OCI-LY7 (cell line): ENCODE measurements at regions not wholly inside any gene's neighbourhood (a gene's known extent, or its start where the extent isn't known, plus 50 kb on each side); places are given as distances from the start of the nearest gene placed in this dataset.
"Not testable (repeated sequence)": the region's sequence is repeated elsewhere in the genome, so short reads cannot be mapped to it uniquely, and the experiment has no call there.

Experiments
- BruUV-seq: library from RNA; stranded (reverse); fragments of 400-500 nt; replicated peaks from 2 replicates; lab custom pipeline; 2021; lab: Mats Ljungman, UMichigan
- CTCF ChIA-PET: fragments of 300-600 bp; sonication (Branson Sonifier 250); formaldehyde crosslinking; loops from one replicate; lab custom pipeline; 2022; ENCODE audit warnings: antibody characterized with exemption; ENCODE audit not compliant: unreplicated experiment; lab: Charles Lee
- POLR2A ChIA-PET: fragments of 300-600 bp; sonication (Branson Sonifier 250); formaldehyde crosslinking; loops from one replicate; lab custom pipeline; 2022; ENCODE audit warnings: antibody characterized with exemption; lab: Charles Lee
- DNase-seq: peaks from one replicate; pipeline ENCODE4 v3.0.0-alpha.2; 2015; ENCODE audit warnings: low spot score
- H2AFZ ChIP-seq: fragments of 200-600 bp; sonication (generic), shearing (Covaris generic); 2 replicates; pipeline ENCODE4 v1.6.1; 2014; ENCODE audit warnings: mild to moderate bottlenecking, antibody characterized with exemption, low read length, moderate library complexity
- H3K27ac ChIP-seq: fragments of 200-600 bp; sonication (generic); 2 replicates; pipeline ENCODE4 v1.5.1; 2014; ENCODE audit warnings: mixed run types, low read depth, mild to moderate bottlenecking, moderate library complexity, low read length, inconsistent platforms; ENCODE audit not compliant: poor library complexity, severe bottlenecking
- H3K36me3 ChIP-seq: fragments of 200-600 bp; sonication (generic); 2 replicates; pipeline ENCODE4 v1.6.1; 2014; ENCODE audit warnings: mild to moderate bottlenecking, antibody characterized with exemption, low read length, moderate library complexity, mixed read lengths; ENCODE audit not compliant: insufficient read depth
- H3K4me1 ChIP-seq: fragments of 200-600 bp; sonication (generic); 2 replicates; pipeline ENCODE4 v1.5.1; 2014; ENCODE audit warnings: mild to moderate bottlenecking, low read length; ENCODE audit not compliant: insufficient read depth, poor library complexity, severe bottlenecking
- H3K4me2 ChIP-seq: fragments of 200-600 bp; sonication (generic); 2 replicates; pipeline ENCODE4 v1.6.1; 2014; ENCODE audit warnings: mild to moderate bottlenecking, low read length
- H3K4me3 ChIP-seq: fragments of 200-600 bp; sonication (generic); 2 replicates; pipeline ENCODE4 v1.5.1; 2014; ENCODE audit warnings: mild to moderate bottlenecking, low read depth, low read length; ENCODE audit not compliant: poor library complexity, severe bottlenecking
- H3K79me2 ChIP-seq: fragments of 200-600 bp; sonication (generic); 2 replicates; pipeline ENCODE4 v1.6.1; 2016; ENCODE audit warnings: low read depth, mild to moderate bottlenecking, low read length, moderate library complexity, mixed read lengths; ENCODE audit not compliant: insufficient read depth
- H3K9me2 ChIP-seq: fragments of 200-600 bp; sonication (generic); 2 replicates; pipeline ENCODE4 v1.6.1; 2016; ENCODE audit warnings: mild to moderate bottlenecking, low read length, mixed read lengths; ENCODE audit not compliant: insufficient read depth
- H3K9me3 ChIP-seq: fragments of 200-600 bp; sonication (generic); 2 replicates; pipeline ENCODE4 v1.6.1; 2014; ENCODE audit warnings: mild to moderate bottlenecking, mixed run types, low read length, mixed read lengths
- H4K20me1 ChIP-seq: fragments of 200-600 bp; sonication (generic); 2 replicates; pipeline ENCODE4 v1.6.1; 2014; ENCODE audit warnings: mild to moderate bottlenecking, antibody characterized with exemption, low read length, moderate library complexity, mixed read lengths; ENCODE audit not compliant: insufficient read depth
- CTCF ChIP-seq: fragments of 200-600 bp; sonication (generic); conservative IDR thresholded peaks from 2 replicates; pipeline ENCODE4 v1.5.1; 2014; ENCODE audit warnings: mild to moderate bottlenecking, antibody characterized with exemption, low read length, moderate library complexity, mixed read lengths
- EZH2phosphoT487 ChIP-seq: fragments of 200-600 bp; sonication (generic); IDR thresholded peaks from 2 replicates; pipeline ENCODE4 v1.6.1; 2018; ENCODE audit warnings: low read depth, borderline replicate concordance, mild to moderate bottlenecking, mixed run types, antibody characterized with exemption, low read length, moderate library complexity, mixed read lengths
- intact Hi-C: fragments of 100-400 bp; cut with micrococcal nuclease; formaldehyde crosslinking; loops from one replicate; pipeline ENCODE4 v1.10.0; 2022; ENCODE audit not compliant: unreplicated experiment

- BruUV-seq = no TSS peak
- H3K4me2 ChIP-seq = no peak overlapping the region
- DNase-seq = no peak
- no peaks in the 10 kb centered on the region for H3K79me2 ChIP-seq
- ChIA-PET POLR2A (interaction anchor here (0.6 kb wide), 1 partner anchor 78 kb away, joined by 3 read pairs; no protein-coding TSS in a partner anchor), CTCF (no interaction called here)
- no peaks in the 10 kb centered on the region for H3K9me2 ChIP-seq
- H4K20me1 ChIP-seq = no peaks in the 10 kb centered on the region
- no peaks in the 10 kb centered on the region for H3K9me3 ChIP-seq
- no peak overlapping the region for H3K4me3 ChIP-seq
- H3K27ac ChIP-seq = no peak overlapping the region
- no peak for TF ChIP-seq EZH2phosphoT487
- no peak for TF ChIP-seq CTCF
- H3K36me3 ChIP-seq = no peaks in the 10 kb centered on the region
- H3K4me1 ChIP-seq = no peaks in the 10 kb centered on the region
- no peak overlapping the region for H2AFZ ChIP-seq
- intact Hi-C loops = no loop called here
These were observed 106.1 kb upstream of the NETO1 start for GRCh38 chr18:72973841-72974240.

GRCh38 chr18:72965616-72966015 lies 97.8 kb upstream of the NETO1 start:
- CTCF ChIA-PET = no interaction called here

GRCh38 chr18:72958195-72958594 lies 90.4 kb upstream of the NETO1 start:
- POLR2A ChIA-PET = not testable (repeated sequence)

More at GRCh38 chr18:72965616-72966015, 97.8 kb upstream of the NETO1 start:
- H3K9me3 ChIP-seq = no peaks in the 10 kb centered on the region
- intact Hi-C loops = no loop called here
- TF ChIP-seq CTCF (no peak), EZH2phosphoT487 (no peak)
- no peaks in the 10 kb centered on the region for H3K9me2 ChIP-seq
- H3K4me1 ChIP-seq = no peaks in the 10 kb centered on the region
- DNase-seq = no peak
- no TSS peak for BruUV-seq
- H3K36me3 ChIP-seq = no peaks in the 10 kb centered on the region
- POLR2A ChIA-PET = no interaction called here
- no peak overlapping the region for H2AFZ ChIP-seq
- no peaks in the 10 kb centered on the region for H3K79me2 ChIP-seq
- no peak overlapping the region for H3K4me2 ChIP-seq
- no peaks in the 10 kb centered on the region for H4K20me1 ChIP-seq
- no peak overlapping the region for H3K27ac ChIP-seq
- no peak overlapping the region for H3K4me3 ChIP-seq

More at GRCh38 chr18:72958195-72958594, 90.4 kb upstream of the NETO1 start:
- H3K4me2 ChIP-seq, intact Hi-C loops, H3K9me3 ChIP-seq, H3K4me3 ChIP-seq, H3K36me3 ChIP-seq, BruUV-seq, H3K79me2 ChIP-seq, H3K9me2 ChIP-seq, CTCF ChIA-PET, H4K20me1 ChIP-seq, DNase-seq, H3K4me1 ChIP-seq, H3K27ac ChIP-seq, H2AFZ ChIP-seq: not testable (repeated sequence)
